ENCODE measurements at regions not wholly inside any gene's neighbourhood (a gene's known extent, or its start where the extent isn't known, plus 50 kb on each side); places are given as distances from the start of the nearest gene placed in this dataset.

DNA sequence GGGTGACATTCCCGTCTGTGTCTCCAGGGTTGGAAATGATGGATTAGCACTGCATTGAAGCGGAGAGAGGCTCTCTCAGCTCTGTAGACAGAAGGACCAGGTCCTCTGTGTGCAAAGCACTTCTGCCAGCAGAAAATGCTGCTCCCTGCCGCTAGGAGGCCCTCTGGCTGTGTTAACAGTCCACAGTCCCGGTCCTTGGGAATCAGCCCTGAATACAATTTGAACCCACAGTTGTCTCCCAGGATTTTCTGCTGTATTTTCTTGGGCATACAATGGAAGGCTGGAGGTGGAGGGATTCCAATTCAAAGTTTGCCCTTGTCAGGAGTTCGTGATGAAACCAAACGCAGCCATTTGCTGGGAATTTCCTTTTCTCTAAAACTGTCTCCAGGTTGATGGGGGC is 205.2 kb downstream of the GLRX3 start:
- H3K36me3 ChIP-seq, result no peaks in the 10 kb centered on the region
- peaks cover 0 to 29% (median 12%) of the 10 kb centered on the region in 7 donors for H3K27me3 ChIP-seq
- TF ChIP-seq, protein P1, sequence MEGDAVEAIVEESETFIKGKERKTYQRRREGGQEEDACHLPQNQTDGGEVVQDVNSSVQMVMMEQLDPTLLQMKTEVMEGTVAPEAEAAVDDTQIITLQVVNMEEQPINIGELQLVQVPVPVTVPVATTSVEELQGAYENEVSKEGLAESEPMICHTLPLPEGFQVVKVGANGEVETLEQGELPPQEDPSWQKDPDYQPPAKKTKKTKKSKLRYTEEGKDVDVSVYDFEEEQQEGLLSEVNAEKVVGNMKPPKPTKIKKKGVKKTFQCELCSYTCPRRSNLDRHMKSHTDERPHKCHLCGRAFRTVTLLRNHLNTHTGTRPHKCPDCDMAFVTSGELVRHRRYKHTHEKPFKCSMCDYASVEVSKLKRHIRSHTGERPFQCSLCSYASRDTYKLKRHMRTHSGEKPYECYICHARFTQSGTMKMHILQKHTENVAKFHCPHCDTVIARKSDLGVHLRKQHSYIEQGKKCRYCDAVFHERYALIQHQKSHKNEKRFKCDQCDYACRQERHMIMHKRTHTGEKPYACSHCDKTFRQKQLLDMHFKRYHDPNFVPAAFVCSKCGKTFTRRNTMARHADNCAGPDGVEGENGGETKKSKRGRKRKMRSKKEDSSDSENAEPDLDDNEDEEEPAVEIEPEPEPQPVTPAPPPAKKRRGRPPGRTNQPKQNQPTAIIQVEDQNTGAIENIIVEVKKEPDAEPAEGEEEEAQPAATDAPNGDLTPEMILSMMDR (IDR thresholded peaks at IDR 0.05), result peak in 8 of 9 donors; percentile 15 to 64 (median 55)
- no peaks in the 10 kb centered on the region for H3K9me3 ChIP-seq
- no peaks in the 10 kb centered on the region for H3K4me1 ChIP-seq
- no peak overlapping the region for H3K27ac ChIP-seq
- no peak for DNase-seq
- 19 to 22% methylated on average over 6 of the region's 6 CpGs for WGBS, 2 donors
- intact Hi-C loops (cut with DNase I), result no loop called here
- H3K4me3 ChIP-seq, result no peak overlapping the region
- peak in 1 of 8 donors; percentile 44 for ATAC-seq

DNA sequence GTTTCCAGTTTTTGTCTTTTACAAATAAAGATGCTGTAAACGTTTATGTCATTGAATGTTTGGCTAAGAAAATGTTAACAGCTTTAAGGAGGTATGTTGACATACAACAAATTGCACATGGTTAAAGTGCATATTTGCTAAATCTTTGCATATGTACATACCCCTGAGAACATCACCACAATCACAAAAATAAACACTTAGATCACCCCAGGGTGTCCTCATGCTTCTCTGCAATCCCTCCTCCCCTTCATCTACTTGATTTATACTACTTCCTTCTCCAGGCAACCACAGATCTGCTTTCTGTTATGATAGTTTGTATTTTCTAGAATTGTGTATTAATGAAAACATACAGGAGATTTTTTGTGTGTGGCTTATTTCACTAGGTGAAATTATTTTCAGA is 209.5 kb downstream of the GLRX3 start:
- Histone ChIP-seq H3K27ac (no peak overlapping the region), H3K36me3 (no peaks in the 10 kb centered on the region), H3K4me1 (no peaks in the 10 kb centered on the region), H3K27me3 (peaks cover 0 to 18% (median 0%) of the 10 kb centered on the region in 7 donors), H3K9me3 (peaks cover 0 to 22% (median 0%) of the 10 kb centered on the region in 11 donors), H3K4me3 (no peak overlapping the region)
- intact Hi-C loops (cut with DNase I), result no loop called here
- ATAC-seq (no peak), DNase-seq (no peak)
- TF ChIP-seq, protein P1 (IDR thresholded peaks at IDR 0.05), result no peak
- WGBS, 2 donors, result 29 to 30% methylated on average over 1 of the region's 1 CpG

DNA sequence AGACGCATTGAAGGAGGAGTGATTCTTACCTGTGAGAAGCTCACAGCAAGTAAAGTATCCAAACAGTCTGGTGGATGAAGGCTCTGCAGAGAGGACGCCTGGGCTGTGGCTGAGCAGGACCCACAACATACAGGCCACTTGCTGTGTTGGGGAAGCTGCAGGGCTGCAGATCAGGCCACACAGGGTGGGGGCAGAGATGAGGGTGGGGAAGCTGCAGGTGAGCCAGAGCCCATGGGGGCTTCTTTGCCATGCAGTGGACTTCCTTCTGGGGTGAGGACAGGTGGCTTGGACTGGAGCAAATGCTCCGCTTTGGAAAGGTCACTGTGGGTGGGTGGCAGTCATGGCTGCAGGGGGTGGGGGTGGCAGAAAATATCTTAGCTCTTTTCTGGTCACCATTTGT is 214.8 kb downstream of the GLRX3 start:
- Histone ChIP-seq H3K9me3 (peaks cover 0 to 22% (median 0%) of the 10 kb centered on the region in 11 donors), H3K27ac (no peak overlapping the region), H3K4me3 (no peak overlapping the region), H3K4me1 (no peaks in the 10 kb centered on the region), H3K27me3 (peaks cover 0 to 3% (median 0%) of the 10 kb centered on the region in 7 donors), H3K36me3 (no peaks in the 10 kb centered on the region)
- ATAC-seq (no peak), DNase-seq (no peak)
- TF ChIP-seq, protein P1 (IDR thresholded peaks at IDR 0.05), result no peak
- intact Hi-C loops (cut with DNase I), result no loop called here
- WGBS, 2 donors, result 70 to 81% methylated on average over 3 of the region's 3 CpGs

DNA sequence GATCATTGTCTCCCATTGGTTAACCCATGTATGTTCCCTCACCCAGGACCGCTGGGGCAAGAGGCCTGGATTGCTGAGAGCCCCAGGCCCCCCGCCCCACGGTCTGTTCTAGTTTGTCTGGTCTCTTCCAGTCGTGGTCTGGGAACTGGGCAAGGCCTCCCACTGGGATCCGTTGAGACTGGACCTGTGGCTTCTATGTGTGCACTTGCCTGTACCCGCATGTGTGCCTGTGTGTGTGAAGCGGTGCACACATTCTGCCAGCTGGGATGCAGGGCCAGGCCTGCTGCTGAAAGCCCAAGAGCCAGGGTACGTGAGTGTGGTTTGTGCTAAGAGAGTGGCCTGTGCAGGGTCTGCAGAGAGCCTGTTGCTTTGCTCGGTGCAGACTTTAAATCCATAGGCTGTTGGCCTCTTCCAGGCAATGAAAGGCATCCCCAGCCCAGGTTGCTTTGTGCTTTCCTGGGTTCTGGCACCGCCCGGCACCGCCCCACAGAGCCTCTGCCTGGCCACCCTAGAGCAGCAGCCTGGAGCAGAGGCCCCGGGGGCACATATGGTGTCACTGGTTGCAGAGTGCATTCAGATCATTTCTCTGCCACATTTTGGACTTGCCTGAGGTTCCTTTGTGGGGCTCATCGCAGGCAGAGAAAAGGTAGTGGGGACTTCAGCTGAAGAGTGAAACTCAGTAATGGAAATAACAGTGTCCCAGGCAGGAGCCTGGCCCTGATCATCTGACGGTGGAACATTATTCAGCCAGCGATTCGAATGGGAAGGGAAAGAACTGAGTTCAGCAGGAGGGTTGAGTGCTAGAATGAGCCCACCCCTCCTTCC is 215.5 kb downstream of the GLRX3 start:
- peaks cover 0 to 20% (median 0%) of the 10 kb centered on the region in 11 donors for H3K9me3 ChIP-seq
- ATAC-seq (no peak), DNase-seq (no peak)
- no peaks in the 10 kb centered on the region for H3K4me1 ChIP-seq
- intact Hi-C loops (cut with DNase I), result no loop called here
- no peaks in the 10 kb centered on the region for H3K36me3 ChIP-seq
- peaks cover 0 to 3% (median 0%) of the 10 kb centered on the region in 7 donors for H3K27me3 ChIP-seq
- no peak overlapping the region for H3K4me3 ChIP-seq
- H3K27ac ChIP-seq, result no peak overlapping the region
- WGBS, 2 donors, result 84 to 85% methylated on average over 17 of the region's 17 CpGs
- TF ChIP-seq, protein P1 (IDR thresholded peaks at IDR 0.05), result no peak
